ENCODE measurements at regions not wholly inside any gene's neighbourhood (a gene's known extent, or its start where the extent isn't known, plus 50 kb on each side); places are given as distances from the start of the nearest gene placed in this dataset.
"Not testable (repeated sequence)": the region's sequence is repeated elsewhere in the genome, so short reads cannot be mapped to it uniquely, and the experiment has no call there.

GRCh38 chr16:32084656-32085401 is 168.3 kb upstream of the TP53TG3D start:
- not testable (repeated sequence) for H3K4me1 ChIP-seq (ENCODE audit: insufficient read depth, low read length); H3K79me2 ChIP-seq (ENCODE audit: insufficient read depth, low read length); H3K4me2 ChIP-seq (ENCODE audit: insufficient read depth, low read length); H3K36me3 ChIP-seq (ENCODE audit: insufficient read depth, low read length); H2AFZ ChIP-seq (ENCODE audit: low read length); DNase-seq (ENCODE audit: insufficient read length, low spot score, missing footprints); H3K27me3 ChIP-seq (ENCODE audit: insufficient read depth, low read length); H4K20me1 ChIP-seq (ENCODE audit: insufficient read depth, low read length); H3K9me3 ChIP-seq (ENCODE audit: low read depth, low read length); H3K27ac ChIP-seq (ENCODE audit: low read depth, low read length)
- peak overlapping the region; percentile 22 for H3K4me3 ChIP-seq (ENCODE audit: insufficient read depth, low read length)

DNA sequence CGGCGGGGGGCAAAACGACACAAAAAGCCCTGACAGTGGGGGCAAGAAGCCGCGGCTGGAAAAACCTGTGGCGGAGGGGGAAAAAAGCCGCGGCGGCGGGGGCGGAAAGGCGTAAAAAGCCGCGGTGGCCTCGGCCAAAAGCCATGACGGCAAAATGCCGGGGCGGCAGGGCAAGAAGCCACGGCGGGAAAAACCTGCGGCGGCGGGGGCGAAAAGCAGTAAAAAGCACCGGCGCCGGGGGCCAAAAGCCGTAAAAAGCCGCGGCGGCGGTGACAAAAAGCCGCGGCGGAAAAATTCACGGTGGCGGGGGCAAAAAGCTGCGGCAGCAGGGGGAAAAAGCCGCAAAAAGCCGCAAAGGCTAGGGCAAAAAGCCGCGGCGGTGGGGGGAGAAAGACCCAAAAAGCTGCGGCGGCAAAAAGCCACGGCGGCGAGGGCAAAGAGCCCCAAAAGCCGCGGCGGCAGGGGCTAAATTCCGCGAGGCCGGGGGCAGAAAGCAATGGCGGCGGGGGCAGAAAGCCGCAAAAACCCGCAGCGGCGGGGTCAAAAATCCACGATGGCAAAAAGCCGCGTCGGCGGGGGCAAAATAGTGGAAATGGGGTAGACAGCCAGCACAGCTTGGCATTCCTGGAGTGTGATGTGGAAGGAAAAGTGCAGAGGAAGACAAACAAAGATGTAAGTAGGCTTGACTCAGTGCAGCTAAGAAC is 167.5 kb upstream of the TP53TG3D start:
- H3K4me2 ChIP-seq (ENCODE audit: insufficient read depth, low read length); H3K36me3 ChIP-seq (ENCODE audit: insufficient read depth, low read length); H3K4me1 ChIP-seq (ENCODE audit: insufficient read depth, low read length); H4K20me1 ChIP-seq (ENCODE audit: insufficient read depth, low read length); H3K27me3 ChIP-seq (ENCODE audit: insufficient read depth, low read length); DNase-seq (ENCODE audit: insufficient read length, low spot score, missing footprints); H3K79me2 ChIP-seq (ENCODE audit: insufficient read depth, low read length); H3K9me3 ChIP-seq (ENCODE audit: low read depth, low read length); H2AFZ ChIP-seq (ENCODE audit: low read length); H3K27ac ChIP-seq (ENCODE audit: low read depth, low read length): not testable (repeated sequence)
- H3K4me3 ChIP-seq (ENCODE audit: insufficient read depth, low read length), result peak overlapping the region; percentile 48

DNA sequence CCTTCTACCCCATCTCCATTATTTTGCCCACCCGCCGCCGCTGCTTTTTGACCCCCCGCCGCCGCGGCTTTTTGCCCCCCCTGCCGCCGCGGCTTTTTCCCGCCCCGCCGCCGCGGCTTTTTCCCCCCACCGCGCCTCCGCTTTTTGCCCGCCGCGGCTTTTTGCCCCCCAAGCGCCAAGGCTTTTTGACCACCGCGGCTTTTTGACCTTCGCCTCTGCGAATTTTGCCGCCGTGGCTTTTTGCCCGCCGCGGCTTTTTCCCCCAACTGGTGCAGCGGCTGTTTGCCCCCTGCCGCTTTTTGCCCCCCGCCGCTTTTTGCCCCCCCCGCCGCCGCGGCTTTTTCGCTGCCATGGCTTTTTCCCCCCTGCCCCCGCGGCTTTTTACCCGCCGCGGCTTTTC is 137.5 kb upstream of the TP53TG3D start:
- H2AFZ ChIP-seq (ENCODE audit: low read length); H4K20me1 ChIP-seq (ENCODE audit: insufficient read depth, low read length); DNase-seq (ENCODE audit: insufficient read length, low spot score, missing footprints); H3K4me1 ChIP-seq (ENCODE audit: insufficient read depth, low read length); H3K27me3 ChIP-seq (ENCODE audit: insufficient read depth, low read length); H3K9me3 ChIP-seq (ENCODE audit: low read depth, low read length); H3K27ac ChIP-seq (ENCODE audit: low read depth, low read length); H3K36me3 ChIP-seq (ENCODE audit: insufficient read depth, low read length); H3K79me2 ChIP-seq (ENCODE audit: insufficient read depth, low read length): not testable (repeated sequence)
- peak overlapping the region; percentile 67 for H3K4me3 ChIP-seq (ENCODE audit: insufficient read depth, low read length)
- peak overlapping the region; percentile 60 for H3K4me2 ChIP-seq (ENCODE audit: insufficient read depth, low read length)

DNA sequence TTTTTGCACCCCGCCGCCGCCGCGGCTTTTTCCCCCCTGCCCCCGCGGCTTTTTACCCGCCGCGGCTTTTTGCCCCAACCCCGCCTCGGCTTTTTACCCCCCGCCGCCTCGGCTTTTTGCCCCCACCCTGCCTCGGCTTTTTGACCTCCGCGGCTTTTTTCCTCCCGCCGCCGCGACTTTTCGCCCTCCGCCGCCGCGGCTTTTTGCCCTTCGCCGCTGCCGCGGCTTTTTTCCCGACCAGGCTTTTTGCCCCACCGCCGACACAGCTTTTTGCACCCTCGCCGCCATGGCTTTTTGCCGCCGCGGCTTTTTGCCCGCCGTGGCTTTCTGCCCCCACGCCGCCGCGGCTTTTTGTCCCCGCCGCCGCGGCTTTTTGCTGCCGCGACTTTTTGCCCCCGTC is 137.0 kb upstream of the TP53TG3D start:
- Histone ChIP-seq H3K9me3 (ENCODE audit: low read depth, low read length) (no peaks in the 10 kb centered on the region), H3K4me2 (ENCODE audit: insufficient read depth, low read length) (peak overlapping the region; percentile 60), H3K27ac (ENCODE audit: low read depth, low read length) (no peak overlapping the region), H3K79me2 (ENCODE audit: insufficient read depth, low read length) (no peaks in the 10 kb centered on the region), H3K36me3 (ENCODE audit: insufficient read depth, low read length) (no peaks in the 10 kb centered on the region), H3K27me3 (ENCODE audit: insufficient read depth, low read length) (no peaks in the 10 kb centered on the region), H3K4me3 (ENCODE audit: insufficient read depth, low read length) (peak overlapping the region; percentile 67), H2AFZ (ENCODE audit: low read length) (no peak overlapping the region), H4K20me1 (ENCODE audit: insufficient read depth, low read length) (no peaks in the 10 kb centered on the region), H3K4me1 (ENCODE audit: insufficient read depth, low read length) (no peaks in the 10 kb centered on the region)
- TF ChIP-seq, protein P1, sequence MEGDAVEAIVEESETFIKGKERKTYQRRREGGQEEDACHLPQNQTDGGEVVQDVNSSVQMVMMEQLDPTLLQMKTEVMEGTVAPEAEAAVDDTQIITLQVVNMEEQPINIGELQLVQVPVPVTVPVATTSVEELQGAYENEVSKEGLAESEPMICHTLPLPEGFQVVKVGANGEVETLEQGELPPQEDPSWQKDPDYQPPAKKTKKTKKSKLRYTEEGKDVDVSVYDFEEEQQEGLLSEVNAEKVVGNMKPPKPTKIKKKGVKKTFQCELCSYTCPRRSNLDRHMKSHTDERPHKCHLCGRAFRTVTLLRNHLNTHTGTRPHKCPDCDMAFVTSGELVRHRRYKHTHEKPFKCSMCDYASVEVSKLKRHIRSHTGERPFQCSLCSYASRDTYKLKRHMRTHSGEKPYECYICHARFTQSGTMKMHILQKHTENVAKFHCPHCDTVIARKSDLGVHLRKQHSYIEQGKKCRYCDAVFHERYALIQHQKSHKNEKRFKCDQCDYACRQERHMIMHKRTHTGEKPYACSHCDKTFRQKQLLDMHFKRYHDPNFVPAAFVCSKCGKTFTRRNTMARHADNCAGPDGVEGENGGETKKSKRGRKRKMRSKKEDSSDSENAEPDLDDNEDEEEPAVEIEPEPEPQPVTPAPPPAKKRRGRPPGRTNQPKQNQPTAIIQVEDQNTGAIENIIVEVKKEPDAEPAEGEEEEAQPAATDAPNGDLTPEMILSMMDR (IDR thresholded peaks at IDR 0.05; ENCODE audit: extremely low read depth, low read depth, low read length), result no peak
- DNase-seq (ENCODE audit: insufficient read length, low spot score, missing footprints), result no peak

- peak overlapping the region; percentile 67 for H3K4me3 ChIP-seq (ENCODE audit: insufficient read depth, low read length)
- H2AFZ ChIP-seq (ENCODE audit: low read length); H3K79me2 ChIP-seq (ENCODE audit: insufficient read depth, low read length); H3K4me2 ChIP-seq (ENCODE audit: insufficient read depth, low read length); H3K36me3 ChIP-seq (ENCODE audit: insufficient read depth, low read length); H3K27ac ChIP-seq (ENCODE audit: low read depth, low read length); H3K4me1 ChIP-seq (ENCODE audit: insufficient read depth, low read length); DNase-seq (ENCODE audit: insufficient read length, low spot score, missing footprints); H4K20me1 ChIP-seq (ENCODE audit: insufficient read depth, low read length); H3K9me3 ChIP-seq (ENCODE audit: low read depth, low read length); H3K27me3 ChIP-seq (ENCODE audit: insufficient read depth, low read length): not testable (repeated sequence)
Measured at GRCh38 chr16:32116533-32116932, 136.6 kb upstream of the TP53TG3D start.

DNA sequence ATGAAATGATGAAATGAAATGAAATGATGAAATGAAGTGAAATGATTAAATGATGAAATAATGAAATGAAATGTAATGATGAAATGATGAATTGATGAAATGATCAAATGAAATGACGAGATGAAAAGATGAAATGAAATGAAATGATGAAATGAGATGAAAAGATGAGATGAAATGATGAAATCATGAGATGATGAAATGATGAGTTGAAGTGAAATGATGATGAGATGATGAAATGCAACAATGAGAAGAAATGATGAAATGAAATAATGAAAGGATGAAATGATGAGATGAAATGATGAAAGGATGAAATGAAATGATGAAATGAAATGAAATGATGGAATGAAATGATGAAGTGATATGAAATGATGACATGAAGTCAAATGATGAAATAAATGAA is 132.7 kb upstream of the TP53TG3D start:
- not testable (repeated sequence) for H3K27ac ChIP-seq (ENCODE audit: low read depth, low read length); H3K36me3 ChIP-seq (ENCODE audit: insufficient read depth, low read length); H3K27me3 ChIP-seq (ENCODE audit: insufficient read depth, low read length); H3K79me2 ChIP-seq (ENCODE audit: insufficient read depth, low read length); H3K4me3 ChIP-seq (ENCODE audit: insufficient read depth, low read length); H3K4me1 ChIP-seq (ENCODE audit: insufficient read depth, low read length); H4K20me1 ChIP-seq (ENCODE audit: insufficient read depth, low read length); H3K4me2 ChIP-seq (ENCODE audit: insufficient read depth, low read length); H3K9me3 ChIP-seq (ENCODE audit: low read depth, low read length); DNase-seq (ENCODE audit: insufficient read length, low spot score, missing footprints); H2AFZ ChIP-seq (ENCODE audit: low read length)

DNA sequence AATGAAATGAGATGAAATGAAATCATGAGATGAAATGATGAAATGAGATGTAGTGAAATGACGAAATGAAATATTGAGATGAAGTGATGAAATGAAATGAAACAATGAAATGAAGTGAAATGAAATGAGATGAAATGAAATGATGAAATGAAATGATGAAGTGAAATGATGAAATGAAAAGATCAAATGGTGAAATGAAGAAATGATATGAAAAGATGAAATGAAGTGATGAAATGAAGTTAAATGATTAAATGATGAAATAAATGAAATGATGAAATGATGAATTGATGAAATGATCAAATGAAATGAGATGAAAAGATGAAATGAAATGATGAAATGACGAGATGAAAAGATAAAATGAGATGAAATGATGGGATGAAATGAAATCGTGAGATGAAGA is 132.3 kb upstream of the TP53TG3D start:
- H3K79me2 ChIP-seq (ENCODE audit: insufficient read depth, low read length); H3K4me3 ChIP-seq (ENCODE audit: insufficient read depth, low read length); DNase-seq (ENCODE audit: insufficient read length, low spot score, missing footprints); H3K27ac ChIP-seq (ENCODE audit: low read depth, low read length); H3K9me3 ChIP-seq (ENCODE audit: low read depth, low read length); H3K4me2 ChIP-seq (ENCODE audit: insufficient read depth, low read length); H3K27me3 ChIP-seq (ENCODE audit: insufficient read depth, low read length); H3K4me1 ChIP-seq (ENCODE audit: insufficient read depth, low read length); H4K20me1 ChIP-seq (ENCODE audit: insufficient read depth, low read length); H2AFZ ChIP-seq (ENCODE audit: low read length); H3K36me3 ChIP-seq (ENCODE audit: insufficient read depth, low read length): not testable (repeated sequence)

- not testable (repeated sequence) for H3K4me2 ChIP-seq (ENCODE audit: insufficient read depth, low read length); H4K20me1 ChIP-seq (ENCODE audit: insufficient read depth, low read length); H3K27me3 ChIP-seq (ENCODE audit: insufficient read depth, low read length)
Measured at GRCh38 chr16:32121273-32121900, 131.7 kb upstream of the TP53TG3D start.

More at GRCh38 chr16:32121273-32121900, 131.7 kb upstream of the TP53TG3D start:
- not testable (repeated sequence) for DNase-seq (ENCODE audit: insufficient read length, low spot score, missing footprints); H3K4me1 ChIP-seq (ENCODE audit: insufficient read depth, low read length); H2AFZ ChIP-seq (ENCODE audit: low read length); H3K36me3 ChIP-seq (ENCODE audit: insufficient read depth, low read length); H3K9me3 ChIP-seq (ENCODE audit: low read depth, low read length); H3K27ac ChIP-seq (ENCODE audit: low read depth, low read length); H3K79me2 ChIP-seq (ENCODE audit: insufficient read depth, low read length); H3K4me3 ChIP-seq (ENCODE audit: insufficient read depth, low read length)
